Embryonic facial prominence (tissue), 1 donor: ENCODE measurements at regions not wholly inside any gene's neighbourhood (a gene's known extent, or its start where the extent isn't known, plus 50 kb on each side); places are given as distances from the start of the nearest gene placed in this dataset.
"Not testable (repeated sequence)": the region's sequence is repeated elsewhere in the genome, so short reads cannot be mapped to it uniquely, and the experiment has no call there.

Source experiments
- DNase-seq: peaks from one replicate; pipeline ENCODE4 v3.0.0-alpha.2; 2016; ENCODE audit errors: extremely low spot score

DNA sequence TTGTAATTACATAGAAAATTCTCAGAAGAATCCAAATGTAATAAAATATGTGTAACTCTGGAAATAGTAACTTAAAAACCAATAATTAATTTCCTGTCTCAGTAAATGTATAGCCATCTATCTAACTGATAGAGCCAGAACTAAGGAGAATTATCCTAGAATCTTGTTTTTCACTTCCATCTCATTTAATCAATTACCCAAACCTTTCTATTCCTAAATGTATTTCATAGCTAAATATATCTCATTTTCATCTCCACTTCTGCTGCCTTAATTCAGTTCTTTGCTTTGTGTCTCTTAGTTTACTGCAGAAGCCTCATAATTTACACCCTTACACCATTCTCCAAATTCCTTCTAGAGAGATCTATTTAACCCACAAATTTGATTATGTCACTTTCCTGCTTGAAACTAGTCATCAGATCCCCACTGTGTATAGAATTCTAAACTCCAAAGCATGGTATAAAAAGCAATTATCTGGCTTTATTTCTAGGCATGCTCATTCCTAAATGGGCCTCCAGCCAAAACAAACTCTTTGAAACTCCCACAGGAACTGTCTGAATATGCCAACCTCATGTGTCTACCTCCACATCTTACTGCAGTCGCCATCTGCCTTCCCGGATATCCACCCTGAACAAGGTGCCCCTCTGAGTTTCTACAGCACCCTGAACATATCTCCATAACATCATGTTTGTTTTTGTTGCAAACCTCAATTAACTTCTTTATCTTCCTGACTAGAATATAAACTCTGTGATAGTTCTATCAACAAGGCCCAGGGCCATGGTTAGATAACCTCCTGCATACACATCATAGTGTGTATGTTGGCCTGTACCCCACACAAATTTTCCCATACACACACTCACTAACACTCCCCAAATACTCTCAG is 70.5 kb upstream of the ADTRP start:
- DNase-seq, result no peak

DNA sequence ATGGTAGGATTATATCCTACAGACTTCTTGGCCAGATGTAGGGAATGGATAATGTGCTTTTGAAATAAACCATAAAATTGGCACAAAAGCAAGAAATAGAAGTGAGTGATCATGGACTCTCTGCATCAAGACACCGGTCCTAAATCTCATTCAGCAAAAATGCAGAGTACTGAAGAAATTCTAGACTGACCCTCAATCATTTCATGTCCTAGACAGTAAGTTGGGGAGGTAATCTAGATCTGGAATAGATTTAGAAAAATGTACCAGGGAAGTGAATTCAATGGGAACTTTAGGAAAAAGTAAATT is 69.7 kb upstream of the ADTRP start:
- DNase-seq, result no peak

- no peak for DNase-seq
Measured at GRCh38 chr6:11847515-11848345, 69.1 kb upstream of the ADTRP start.

GRCh38 chr6:11847068-11847467 is 68.5 kb upstream of the ADTRP start:
- DNase-seq, result not testable (repeated sequence)

DNA sequence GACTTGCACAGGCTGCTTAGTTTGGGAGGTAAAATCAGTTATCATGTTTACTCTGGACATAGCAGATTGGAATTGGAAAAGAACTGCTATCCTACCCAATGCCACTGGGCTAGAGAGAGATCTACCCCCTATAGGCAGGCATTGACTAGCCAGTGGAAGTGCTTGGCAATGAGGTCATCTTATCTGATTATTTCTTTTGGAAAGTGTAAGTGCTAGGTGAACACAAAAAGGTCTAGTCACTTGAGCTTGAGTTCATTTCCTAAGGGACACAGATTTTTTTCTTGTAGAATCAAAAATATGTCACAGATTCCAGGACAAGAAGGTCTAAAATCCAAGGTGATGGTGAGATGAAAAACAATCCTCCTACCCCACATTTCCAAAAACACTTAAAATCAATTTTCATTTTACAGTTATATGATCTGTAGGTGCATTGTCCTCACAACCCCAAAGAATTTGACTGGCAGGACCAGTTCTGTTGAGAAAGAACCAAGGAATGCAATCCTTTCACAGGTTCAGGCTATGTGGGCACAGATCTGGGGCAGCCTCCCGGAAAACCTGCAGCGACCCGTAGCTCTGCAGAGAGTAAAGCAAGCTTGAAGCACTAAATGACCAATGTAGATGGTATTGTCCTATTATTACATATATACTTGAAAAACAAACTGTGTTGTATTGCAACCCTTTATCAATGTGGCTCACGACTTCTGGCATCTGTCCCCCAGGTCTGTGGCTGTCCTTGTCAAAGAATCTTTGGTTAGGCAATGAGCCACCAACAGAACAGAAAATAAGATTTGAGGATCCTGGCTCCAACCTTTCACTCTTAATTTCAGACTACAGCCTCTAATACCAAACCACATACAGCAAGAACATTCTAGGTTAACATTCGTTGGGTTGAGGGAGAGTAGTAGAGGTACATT is 67.3 kb upstream of the ADTRP start:
- no peak for DNase-seq

- DNase-seq, result not testable (repeated sequence)
Measured at GRCh38 chr6:11842795-11843194, 64.2 kb upstream of the ADTRP start.

GRCh38 chr6:11835065-11835464 is 56.5 kb upstream of the ADTRP start:
- DNase-seq, result no peak

GRCh38 chr6:11833626-11834592 is 55.3 kb upstream of the ADTRP start:
- no peak for DNase-seq

DNA sequence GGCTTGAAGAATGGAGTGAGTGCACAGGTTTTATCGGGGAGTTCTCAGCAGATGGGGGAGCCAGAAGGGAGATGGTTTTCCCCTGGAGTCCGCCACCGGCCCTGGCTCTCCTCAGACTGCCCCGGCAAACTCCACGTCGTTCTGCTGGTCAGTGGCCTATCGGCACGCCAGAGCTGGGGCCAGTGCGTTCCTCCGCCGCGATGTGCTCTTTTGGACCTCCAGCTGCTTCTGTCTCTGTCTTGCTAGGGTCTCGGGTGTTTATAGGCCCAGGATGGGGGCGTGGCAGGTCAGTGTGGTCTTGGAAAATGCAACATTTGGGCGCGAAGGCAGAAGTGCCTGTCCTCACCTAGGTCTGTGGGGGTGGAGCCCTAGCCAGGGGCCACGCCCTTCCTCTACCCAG is 53.0 kb upstream of the ADTRP start:
- no peak for DNase-seq

DNA sequence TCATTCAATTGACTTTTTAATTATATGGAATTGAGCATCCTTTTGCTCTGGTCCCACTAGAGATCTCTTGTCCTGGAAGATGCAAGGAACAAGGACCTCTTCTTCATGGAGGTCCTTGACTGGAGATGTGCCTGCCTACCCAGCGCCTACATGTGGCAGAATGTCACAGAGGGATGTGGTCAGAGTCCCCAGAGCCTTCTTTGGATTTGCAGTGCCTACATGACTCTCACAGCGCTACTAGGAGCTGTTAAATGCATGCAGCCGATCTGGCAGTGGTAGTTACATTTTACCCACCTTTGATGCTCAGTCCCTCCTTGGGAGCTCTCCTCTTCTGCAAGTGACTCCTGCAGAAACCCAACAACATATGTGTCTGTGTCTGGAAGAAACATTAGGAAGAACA is 51.9 kb upstream of the ADTRP start:
- no peak for DNase-seq

GRCh38 chr6:11830105-11830504 is 51.5 kb upstream of the ADTRP start:
- no peak for DNase-seq

DNA sequence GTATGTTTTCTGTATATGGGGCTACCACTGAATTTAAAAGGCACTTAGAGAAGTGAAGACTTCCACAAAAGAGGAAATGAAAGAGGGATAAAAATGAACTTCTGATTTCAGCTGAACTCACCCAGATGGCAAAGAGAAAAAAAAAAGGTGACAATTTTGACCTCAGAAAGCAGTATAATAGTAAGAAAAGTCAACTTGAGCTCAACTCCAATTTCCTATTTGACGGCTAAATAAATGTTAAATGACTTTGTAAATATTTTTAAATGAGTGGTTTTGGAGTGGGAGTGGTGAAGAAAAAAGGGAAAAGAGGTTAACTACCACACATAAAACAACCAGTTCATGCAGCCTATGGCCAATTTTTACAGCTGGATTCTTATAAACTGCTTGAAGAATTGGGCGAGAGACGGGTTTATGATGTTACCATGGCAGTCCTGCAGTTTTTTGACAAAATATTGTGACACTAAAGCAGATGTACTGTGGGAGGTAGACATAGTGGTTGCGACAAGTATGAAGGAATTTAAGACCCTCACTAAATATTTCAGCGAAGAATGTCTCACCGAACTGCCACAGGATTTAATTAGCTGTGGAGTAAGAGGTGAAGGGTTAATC is 49.8 kb upstream of the ADTRP start:
- no peak for DNase-seq
